Endothelial cell of umbilical vein (primary cell): ENCODE measurements at regions not wholly inside any gene's neighbourhood (a gene's known extent, or its start where the extent isn't known, plus 50 kb on each side); places are given as distances from the start of the nearest gene placed in this dataset.

Experiments used
- BruUV-seq: library from RNA; stranded (reverse); fragments of 400-500 nt; replicated peaks from 2 replicates; lab custom pipeline; 2021; lab: Mats Ljungman, UMichigan
- CTCF ChIA-PET: fragments of 300-600, 350-600 bp; sonication (Branson Sonifier 250); formaldehyde crosslinking; loops from one replicate; lab custom pipeline; 2021; ENCODE audit warnings: antibody characterized with exemption, inconsistent platforms; lab: Charles Lee
- POLR2A ChIA-PET: fragments of 300-600, 350-600 bp; sonication (Branson Sonifier 250); formaldehyde crosslinking; loops from one replicate; lab custom pipeline; 2021; ENCODE audit warnings: antibody characterized with exemption, inconsistent platforms; lab: Charles Lee
- DNase-seq: peaks from one replicate; pipeline ENCODE4 v3.0.0-alpha.2; 2011; ENCODE audit warnings: low read depth, low spot score
- FAIRE-seq: peaks from 2 replicates; lab custom pipeline; 2011; peaks lifted over from hg19 to GRCh38; lab: Jason Lieb, UNC
- H2AFZ ChIP-seq: 2 replicates; pipeline ENCODE4 v1.6.0; 2012; ENCODE audit warnings: low read depth, low read length, control low read depth, inconsistent platforms
- H3K27ac ChIP-seq: 2 replicates; pipeline ENCODE4 v1.5.1; 2011; ENCODE audit warnings: low read depth, mild to moderate bottlenecking, control low read depth, low read length, moderate library complexity; ENCODE audit not compliant: insufficient read depth
- H3K27me3 ChIP-seq, 2 experiments: 2 replicates each; pipeline versions ENCODE4 v1.6.0 to v1.6.1; 2011; ENCODE audit warnings: low read length in 2 of 2, mixed read lengths in 1 of 2; ENCODE audit not compliant: control insufficient read depth in 2 of 2, insufficient read depth in 2 of 2
- H3K36me3 ChIP-seq, 2 experiments: 2 replicates in 1 of 2; 3 replicates in 1 of 2; pipeline ENCODE4 v1.5.1; 2011; ENCODE audit warnings: low read length in 2 of 2, mild to moderate bottlenecking in 1 of 2, moderate library complexity in 1 of 2; ENCODE audit not compliant: control insufficient read depth in 2 of 2, insufficient read depth in 2 of 2; ENCODE audit errors: extremely low read depth in 1 of 2
- H3K4me1 ChIP-seq: 3 replicates; pipeline ENCODE4 v1.5.1; 2011; ENCODE audit warnings: mild to moderate bottlenecking, low read length; ENCODE audit not compliant: control insufficient read depth, insufficient read depth; ENCODE audit errors: extremely low read depth
- H3K4me2 ChIP-seq: 2 replicates; pipeline ENCODE4 v1.6.1; 2011; ENCODE audit warnings: low read length, control low read depth, mixed read lengths; ENCODE audit not compliant: insufficient read depth
- H3K4me3 ChIP-seq, 3 experiments: fragments of 200-600 bp in 1 of 3; sonication (generic), shearing (Covaris generic) in 1 of 3; replicated peaks in 1 of 3; 2 replicates each; pipeline ENCODE4 v1.5.1; 2011 to 2016; ENCODE audit warnings: control low read depth in 3 of 3, low read length in 3 of 3, mild to moderate bottlenecking in 2 of 3, inconsistent platforms in 1 of 3, low read depth in 1 of 3, moderate library complexity in 1 of 3; ENCODE audit not compliant: insufficient read depth in 1 of 3
- H3K79me2 ChIP-seq: 2 replicates; pipeline ENCODE4 v1.6.0; 2012; ENCODE audit warnings: low read length, inconsistent platforms; ENCODE audit not compliant: control insufficient read depth, insufficient read depth
- H3K9ac ChIP-seq: replicated peaks from 2 replicates; pipeline ENCODE3; 2011; ENCODE audit warnings: low read length, control low read depth; ENCODE audit not compliant: insufficient read depth; ENCODE audit errors: extremely low read depth
- H3K9me1 ChIP-seq: replicated peaks from 3 replicates; pipeline ENCODE4 v1.6.0; 2011; ENCODE audit warnings: mild to moderate bottlenecking, low read length; ENCODE audit not compliant: control insufficient read depth, insufficient read depth; ENCODE audit errors: extremely low read depth
- H3K9me3 ChIP-seq: replicated peaks from 2 replicates; pipeline ENCODE4 v1.5.1; 2012; ENCODE audit warnings: low read length, inconsistent platforms; ENCODE audit not compliant: control insufficient read depth, insufficient read depth
- H4K20me1 ChIP-seq: replicated peaks from 2 replicates; pipeline ENCODE3; 2011; ENCODE audit warnings: mild to moderate bottlenecking, low read length; ENCODE audit not compliant: control insufficient read depth, insufficient read depth; ENCODE audit errors: extremely low read depth
- GATA2 ChIP-seq: IDR thresholded peaks from 2 replicates; pipeline ENCODE4 v1.7.0; 2011; ENCODE audit warnings: low read depth, mild to moderate bottlenecking, moderate library complexity, mixed read lengths, low read length; ENCODE audit not compliant: insufficient read length, insufficient read depth
- MYC ChIP-seq: IDR thresholded peaks from one replicate; pipeline ENCODE4 v1.6.1; 2011; ENCODE audit warnings: mild to moderate bottlenecking, low read depth, low read length
- POLR2A ChIP-seq: IDR thresholded peaks from 2 replicates; pipeline ENCODE4 v1.6.1; 2012; ENCODE audit warnings: low read depth, mild to moderate bottlenecking, control low read depth, low read length
- POLR2AphosphoS5 ChIP-seq: IDR thresholded peaks from 2 replicates; pipeline ENCODE4 v1.6.1; 2012; ENCODE audit warnings: low read depth, mild to moderate bottlenecking, control low read depth, low read length, moderate library complexity; ENCODE audit not compliant: insufficient read depth
- dilution Hi-C: fragments of 300-500 bp; cut with MboI; formaldehyde crosslinking; loops from one replicate; pipeline ENCODE4 v1.15.0; 2019; ENCODE audit warnings: low sequenced_read_pairs; ENCODE audit not compliant: extremely low pct_ligation_motif_present
- intact Hi-C: fragments of 100-400 bp; cut with micrococcal nuclease; formaldehyde crosslinking; loops from one replicate; pipeline ENCODE4 v1.10.0; 2022

DNA sequence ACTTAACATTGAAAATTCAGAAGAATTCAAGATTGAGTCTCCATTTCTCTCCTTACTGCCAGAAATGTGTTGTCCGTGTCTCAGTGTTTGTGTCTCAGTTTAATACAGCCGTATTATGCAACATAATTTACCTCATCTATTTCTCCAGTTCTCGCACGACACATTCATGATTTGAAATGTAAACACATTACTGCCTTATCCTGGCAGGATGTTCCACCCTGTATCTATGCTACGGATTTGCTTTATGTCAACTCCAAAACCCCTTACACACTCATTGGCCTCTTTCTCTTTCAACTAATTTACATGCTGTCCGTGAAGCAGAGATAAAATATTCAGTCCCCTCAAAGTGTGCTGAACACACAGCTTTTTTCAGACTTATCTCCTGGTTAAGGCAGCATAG lies 653.7 kb upstream of the SEMA3D start:
- Histone ChIP-seq H2AFZ (no peak overlapping the region), H3K36me3 (no peaks in the 10 kb centered on the region), H4K20me1 (no peaks in the 10 kb centered on the region), H3K4me3 (no peak overlapping the region), H3K79me2 (no peaks in the 10 kb centered on the region), H3K4me2 (no peak overlapping the region), H3K9me1 (no peaks in the 10 kb centered on the region), H3K27ac (no peak overlapping the region), H3K27me3 (no peaks in the 10 kb centered on the region), H3K9me3 (no peaks in the 10 kb centered on the region), H3K9ac (no peak overlapping the region), H3K4me1 (no peaks in the 10 kb centered on the region)
- intact Hi-C loops (no loop called here), dilution Hi-C loops (no loop called here)
- DNase-seq, result no peak
- CTCF ChIA-PET, result interaction anchor here (2.3 to 3.3 kb wide), 2 partner anchors 10 kb away, joined by 9 to 26 read pairs; no protein-coding TSS in a partner anchor
- FAIRE-seq, result no peak
- BruUV-seq, result no TSS peak
- POLR2A ChIA-PET, result no interaction called here
- no peak for TF ChIP-seq MYC
- TF ChIP-seq POLR2AphosphoS5, result no peak

DNA sequence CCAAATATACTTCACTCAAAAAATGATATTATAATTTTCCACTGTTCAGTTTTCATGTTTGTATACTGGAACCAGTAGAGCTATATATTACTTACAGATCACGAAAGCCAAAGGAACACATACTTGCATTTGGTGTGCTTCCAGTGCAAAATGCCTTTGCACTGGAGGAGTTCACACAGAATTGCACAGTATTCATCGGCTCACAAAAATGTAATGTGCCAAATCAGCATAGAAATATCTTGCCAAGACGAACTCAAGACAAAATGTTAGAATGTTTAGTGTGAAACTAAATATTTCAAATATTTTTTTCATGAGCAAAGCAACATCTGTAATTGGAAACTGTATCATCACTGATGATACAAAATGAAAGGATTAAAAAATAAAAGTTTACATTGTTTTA lies 646.2 kb upstream of the SEMA3D start:
- Histone ChIP-seq H3K79me2 (no peaks in the 10 kb centered on the region), H3K4me3 (no peak overlapping the region), H3K9me1 (no peaks in the 10 kb centered on the region), H3K4me1 (no peaks in the 10 kb centered on the region), H3K9ac (no peak overlapping the region), H3K9me3 (no peaks in the 10 kb centered on the region), H2AFZ (no peak overlapping the region), H3K4me2 (no peak overlapping the region), H3K27ac (no peak overlapping the region), H4K20me1 (no peaks in the 10 kb centered on the region), H3K36me3 (no peaks in the 10 kb centered on the region), H3K27me3 (no peaks in the 10 kb centered on the region)
- DNase-seq (no peak), FAIRE-seq (no peak)
- ChIA-PET CTCF (no interaction called here), POLR2A (no interaction called here)
- dilution Hi-C loops (no loop called here), intact Hi-C loops (no loop called here)
- no TSS peak for BruUV-seq
- TF ChIP-seq GATA2 (no peak), POLR2A (no peak), POLR2AphosphoS5 (no peak)
